SU-DHL-6 (cell line): ENCODE measurements at regions not wholly inside any gene's neighbourhood (a gene's known extent, or its start where the extent isn't known, plus 50 kb on each side); places are given as distances from the start of the nearest gene placed in this dataset.

Experiments used
- CTCF ChIP-seq: fragments of 200-600 bp; sonication (generic); IDR thresholded peaks from one replicate; pipeline ENCODE4 v1.5.1; 2017; ENCODE audit warnings: antibody characterized with exemption, mild to moderate bottlenecking, low read length, moderate library complexity; ENCODE audit not compliant: insufficient read depth, poor library complexity, severe bottlenecking
- EZH2phosphoT487 ChIP-seq: fragments of 200-600 bp; sonication (generic), shearing (Covaris generic); conservative IDR thresholded peaks from 2 replicates; pipeline ENCODE4 v1.6.1; 2018; ENCODE audit warnings: mild to moderate bottlenecking, antibody characterized with exemption, low read length, moderate library complexity, mixed read lengths

- TF ChIP-seq CTCF (no peak), EZH2phosphoT487 (no peak)
These were observed 121.8 kb upstream of the DNAJC10 start for GRCh38 chr2:182594286-182594685.
